ENCODE measurements at regions not wholly inside any gene's neighbourhood (a gene's known extent, or its start where the extent isn't known, plus 50 kb on each side); places are given as distances from the start of the nearest gene placed in this dataset.
"Not testable (repeated sequence)": the region's sequence is repeated elsewhere in the genome, so short reads cannot be mapped to it uniquely, and the experiment has no call there.

- DNase-seq: peak in 1 of 10 donors; percentile 40
- intact Hi-C loops (cut with DNase I): no loop called here
Observed at GRCh38 chr21:20010691-20011200, 987.5 kb upstream of the NCAM2 start.

GRCh38 chr21:20013851-20014250, 984.4 kb upstream of the NCAM2 start:
- DNase-seq: no peak
- intact Hi-C loops (cut with DNase I): no loop called here

- no peak for DNase-seq
- intact Hi-C loops (cut with DNase I): no loop called here
Observed at GRCh38 chr21:20016435-20017005, 981.7 kb upstream of the NCAM2 start.

GRCh38 chr21:20020026-20020425, 978.2 kb upstream of the NCAM2 start:
- intact Hi-C loops (cut with DNase I): no loop called here
- DNase-seq: no peak

- intact Hi-C loops (cut with DNase I): no loop called here
- no peak for DNase-seq
Observed at GRCh38 chr21:20023193-20023592, 975.0 kb upstream of the NCAM2 start.

- intact Hi-C loops (cut with DNase I): no loop called here
- DNase-seq: no peak
Observed at GRCh38 chr21:20024741-20025140, 973.5 kb upstream of the NCAM2 start.

- no peak for DNase-seq
- intact Hi-C loops (cut with DNase I): no loop called here
Observed at GRCh38 chr21:20026543-20026942, 971.7 kb upstream of the NCAM2 start.

- intact Hi-C loops (cut with DNase I): no loop called here
- DNase-seq: peak in 2 of 10 donors; percentile 58 to 80
Observed at GRCh38 chr21:20030390-20030789, 967.8 kb upstream of the NCAM2 start.

GRCh38 chr21:20031807-20032206, 966.4 kb upstream of the NCAM2 start:
- intact Hi-C loops (cut with DNase I): no loop called here
- no peak for DNase-seq

- DNase-seq: no peak
- intact Hi-C loops (cut with DNase I): no loop called here
Observed at GRCh38 chr21:20040768-20041167, 957.4 kb upstream of the NCAM2 start.

GRCh38 chr21:20045197-20045596, 953.0 kb upstream of the NCAM2 start:
- no peak for DNase-seq
- intact Hi-C loops (cut with DNase I): no loop called here

GRCh38 chr21:20048130-20048837, 949.9 kb upstream of the NCAM2 start:
- intact Hi-C loops (cut with DNase I); DNase-seq: not testable (repeated sequence)

GRCh38 chr21:20083336-20083735, 914.9 kb upstream of the NCAM2 start:
- no peak for DNase-seq
- intact Hi-C loops (cut with DNase I): no loop called here

GRCh38 chr21:20083925-20084324, 914.3 kb upstream of the NCAM2 start:
- intact Hi-C loops (cut with DNase I): no loop called here
- no peak for DNase-seq

GRCh38 chr21:20086508-20086907, 911.7 kb upstream of the NCAM2 start:
- DNase-seq: no peak
- intact Hi-C loops (cut with DNase I): no loop called here

- DNase-seq: no peak
- intact Hi-C loops (cut with DNase I): no loop called here
Observed at GRCh38 chr21:20106368-20106767, 891.8 kb upstream of the NCAM2 start.

- no peak for DNase-seq
Observed at GRCh38 chr21:20108016-20108415, 890.2 kb upstream of the NCAM2 start.

GRCh38 chr21:20108976-20109540, 889.2 kb upstream of the NCAM2 start:
- intact Hi-C loops (cut with DNase I): no loop called here
- DNase-seq: no peak

More at GRCh38 chr21:20108016-20108415, 890.2 kb upstream of the NCAM2 start:
- intact Hi-C loops (cut with DNase I): no loop called here

- intact Hi-C loops (cut with DNase I): no loop called here
- DNase-seq: no peak
Observed at GRCh38 chr21:20110368-20110767, 887.8 kb upstream of the NCAM2 start.

- DNase-seq: no peak
- intact Hi-C loops (cut with DNase I): no loop called here
Observed at GRCh38 chr21:20151741-20152140, 846.5 kb upstream of the NCAM2 start.

GRCh38 chr21:20163167-20163566, 835.0 kb upstream of the NCAM2 start:
- no peak for DNase-seq
- intact Hi-C loops (cut with DNase I): no loop called here

- intact Hi-C loops (cut with DNase I): no loop called here
- no peak for DNase-seq
Observed at GRCh38 chr21:20167059-20167458, 831.1 kb upstream of the NCAM2 start.
